ENCODE measurements at regions not wholly inside any gene's neighbourhood (a gene's known extent, or its start where the extent isn't known, plus 50 kb on each side); places are given as distances from the start of the nearest gene placed in this dataset.
"Not testable (repeated sequence)": the region's sequence is repeated elsewhere in the genome, so short reads cannot be mapped to it uniquely, and the experiment has no call there.

- no peak for DNase-seq
Observed at GRCh38 chr7:94111009-94111408, 106.9 kb upstream of the BET1 start.

- DNase-seq: no peak
Observed at GRCh38 chr7:94115316-94115715, 111.2 kb upstream of the BET1 start.

GRCh38 chr7:94123136-94123535 is 119.0 kb upstream of the BET1 start:
- DNase-seq: no peak

GRCh38 chr7:94127026-94127425 is 122.9 kb upstream of the BET1 start:
- DNase-seq: no peak

- DNase-seq: no peak
Observed at GRCh38 chr7:94128072-94128471, 123.9 kb upstream of the BET1 start.

GRCh38 chr7:94129443-94130140 is 125.4 kb upstream of the BET1 start:
- DNase-seq: no peak

GRCh38 chr7:94130716-94131115 is 126.6 kb upstream of the BET1 start:
- no peak for DNase-seq

GRCh38 chr7:94133460-94133859 is 129.3 kb upstream of the BET1 start:
- no peak for DNase-seq

- no peak for DNase-seq
Observed at GRCh38 chr7:94135180-94135579, 131.0 kb upstream of the BET1 start.

- no peak for DNase-seq
Observed at GRCh38 chr7:94142281-94142680, 138.1 kb upstream of the BET1 start.

GRCh38 chr7:94145602-94146001 is 141.4 kb upstream of the BET1 start:
- DNase-seq: no peak

GRCh38 chr7:94146408-94146807 is 142.3 kb upstream of the BET1 start:
- no peak for DNase-seq

GRCh38 chr7:94149789-94150545 is 145.8 kb upstream of the BET1 start:
- no peak for DNase-seq

GRCh38 chr7:94154182-94154581 is 150.0 kb upstream of the BET1 start:
- DNase-seq: no peak

GRCh38 chr7:94154858-94155257 is 150.7 kb upstream of the BET1 start:
- no peak for DNase-seq

- not testable (repeated sequence) for DNase-seq
Observed at GRCh38 chr7:94157659-94158306, 153.6 kb upstream of the BET1 start.

- no peak for DNase-seq
Observed at GRCh38 chr7:94160719-94161435, 156.7 kb upstream of the BET1 start.

GRCh38 chr7:94161476-94161875 is 157.3 kb upstream of the BET1 start:
- no peak for DNase-seq

GRCh38 chr7:94169682-94170081 is 165.5 kb upstream of the BET1 start:
- no peak for DNase-seq

- no peak for DNase-seq
Observed at GRCh38 chr7:94170836-94171235, 166.7 kb upstream of the BET1 start.

- no peak for DNase-seq
Observed at GRCh38 chr7:94173436-94173835, 169.3 kb upstream of the BET1 start.

- DNase-seq: no peak
Observed at GRCh38 chr7:94174375-94174774, 170.2 kb upstream of the BET1 start.

GRCh38 chr7:94174956-94175355 is 170.8 kb upstream of the BET1 start:
- no peak for DNase-seq
